Activated CD4-positive, alpha-beta memory T cell treated with anti-CD3 and anti-CD28 coated beads, Interleukin-2, amount 10 ng/mL, durations not matched to agents 7 days and 5 days (primary cell): ENCODE measurements at regions not wholly inside any gene's neighbourhood (a gene's known extent, or its start where the extent isn't known, plus 50 kb on each side); places are given as distances from the start of the nearest gene placed in this dataset.
"Not testable (repeated sequence)": the region's sequence is repeated elsewhere in the genome, so short reads cannot be mapped to it uniquely, and the experiment has no call there.

ENCODE experiments used
- CTCF ChIA-PET: fragments of 350-600 bp; sonication (Branson Sonifier 250); formaldehyde crosslinking; loops from one replicate; lab custom pipeline; 2021; ENCODE audit warnings: antibody characterized with exemption, inconsistent platforms; lab: Charles Lee
- POLR2A ChIA-PET: fragments of 350-600 bp; sonication (Branson Sonifier 250); formaldehyde crosslinking; loops from one replicate; lab custom pipeline; 2021; ENCODE audit warnings: antibody characterized with exemption; lab: Charles Lee
- DNase-seq: peaks from one replicate; pipeline ENCODE4 v3.0.0-alpha.2; 2020
- H3K27ac Mint-ChIP-seq: one replicate; pipeline ENCODE4 v1.8.0; 2021; ENCODE audit warnings: mild to moderate bottlenecking, mixed read lengths
- H3K27me3 Mint-ChIP-seq: one replicate; pipeline ENCODE4 v1.8.0; 2021; ENCODE audit warnings: mixed read lengths
- H3K36me3 Mint-ChIP-seq: one replicate; pipeline ENCODE4 v1.8.0; 2021; ENCODE audit warnings: low read depth, mixed read lengths
- H3K4me1 Mint-ChIP-seq: one replicate; pipeline ENCODE4 v1.8.0; 2021; ENCODE audit warnings: mixed read lengths
- H3K4me3 Mint-ChIP-seq: one replicate; pipeline ENCODE4 v1.8.0; 2021; ENCODE audit warnings: mild to moderate bottlenecking, mixed read lengths
- H3K9me3 Mint-ChIP-seq: one replicate; pipeline ENCODE4 v1.8.0; 2021; ENCODE audit warnings: mixed read lengths

DNA sequence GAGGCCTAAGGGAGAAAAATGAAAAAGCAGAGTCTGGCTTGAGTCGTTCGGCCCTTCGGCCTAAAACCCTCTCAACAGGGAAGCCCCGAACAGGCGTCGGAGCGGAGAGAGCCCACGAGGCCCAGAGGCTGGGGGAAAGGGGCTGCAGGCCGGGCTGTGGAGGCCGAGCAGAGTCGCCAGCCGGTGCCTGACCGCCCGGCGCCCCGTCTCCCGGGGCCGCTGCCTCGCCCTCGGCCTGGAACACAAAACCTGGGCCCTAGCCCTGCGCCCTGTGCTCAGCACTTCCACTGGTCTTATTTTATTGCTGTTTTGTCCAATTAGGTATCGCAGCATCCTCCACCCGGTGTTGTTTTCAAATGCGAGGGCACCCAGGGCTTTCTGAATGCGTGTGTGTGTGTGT lies 110.1 kb upstream of the FOXD4L5 start:
- POLR2A ChIA-PET, H3K4me3 Mint-ChIP-seq, H3K36me3 Mint-ChIP-seq, CTCF ChIA-PET, H3K27ac Mint-ChIP-seq, H3K4me1 Mint-ChIP-seq, H3K27me3 Mint-ChIP-seq, DNase-seq: not testable (repeated sequence)
- H3K9me3 Mint-ChIP-seq: peaks cover 12% of the 10 kb centered on the region

DNA sequence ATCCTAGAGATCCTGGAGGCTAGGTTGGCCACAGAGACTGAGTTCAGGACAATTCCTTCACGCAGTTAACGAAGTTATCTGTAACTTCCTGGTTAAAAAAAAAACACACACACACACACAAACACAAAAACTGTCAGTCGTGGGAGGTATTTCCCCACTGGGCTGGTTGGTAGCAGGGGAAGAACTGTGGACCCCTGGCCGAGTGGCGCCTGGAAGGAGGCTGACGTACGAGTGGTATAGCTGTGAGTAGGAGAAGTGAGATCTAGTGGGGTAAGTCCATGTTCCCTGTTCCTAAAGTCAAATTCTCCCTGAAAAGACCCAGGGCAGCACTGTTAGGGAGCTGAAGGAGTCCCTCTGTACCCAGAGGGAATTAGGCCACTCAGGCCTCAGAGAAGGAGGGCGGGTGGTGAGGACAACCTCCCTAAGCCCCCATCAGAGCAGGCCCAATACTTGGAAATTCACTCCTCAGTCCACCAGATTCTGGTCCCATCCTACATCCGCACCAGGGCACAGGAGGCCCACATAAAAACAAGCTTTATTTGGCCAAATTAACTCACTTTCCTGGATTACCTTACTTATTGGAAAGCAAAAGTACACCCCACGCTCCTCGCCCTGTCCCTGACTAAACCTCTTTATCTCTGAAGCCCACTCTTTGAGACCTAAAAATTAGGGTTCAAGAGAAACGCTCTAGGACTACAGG lies 108.3 kb upstream of the FOXD4L5 start:
- H3K9me3 Mint-ChIP-seq: peaks cover 11% of the 10 kb centered on the region
- POLR2A ChIA-PET, H3K4me3 Mint-ChIP-seq, CTCF ChIA-PET, H3K27me3 Mint-ChIP-seq, DNase-seq, H3K36me3 Mint-ChIP-seq, H3K4me1 Mint-ChIP-seq, H3K27ac Mint-ChIP-seq: not testable (repeated sequence)

DNA sequence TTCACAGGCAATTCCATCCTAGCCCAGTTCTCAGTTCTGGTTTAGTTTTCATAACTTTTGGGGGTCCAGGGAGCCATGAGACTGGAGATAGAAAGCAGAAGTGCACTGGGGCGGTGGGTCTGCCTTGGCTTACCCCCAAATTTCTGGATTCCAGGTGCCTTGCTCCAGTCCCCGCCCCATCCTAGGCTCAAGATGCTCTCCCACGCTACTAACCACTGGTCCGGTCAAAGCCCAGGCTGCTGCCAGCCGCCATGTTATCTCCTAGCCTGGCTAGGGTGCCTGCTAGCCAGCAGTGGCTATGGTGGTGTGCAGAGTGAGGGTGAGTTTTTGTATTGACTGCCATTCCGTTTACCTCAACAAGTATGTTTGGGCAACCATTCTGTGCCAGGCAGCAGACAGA lies 107.6 kb upstream of the FOXD4L5 start:
- H3K27ac Mint-ChIP-seq, H3K9me3 Mint-ChIP-seq, H3K27me3 Mint-ChIP-seq, H3K4me3 Mint-ChIP-seq, POLR2A ChIA-PET, H3K4me1 Mint-ChIP-seq, CTCF ChIA-PET, DNase-seq, H3K36me3 Mint-ChIP-seq: not testable (repeated sequence)

DNA sequence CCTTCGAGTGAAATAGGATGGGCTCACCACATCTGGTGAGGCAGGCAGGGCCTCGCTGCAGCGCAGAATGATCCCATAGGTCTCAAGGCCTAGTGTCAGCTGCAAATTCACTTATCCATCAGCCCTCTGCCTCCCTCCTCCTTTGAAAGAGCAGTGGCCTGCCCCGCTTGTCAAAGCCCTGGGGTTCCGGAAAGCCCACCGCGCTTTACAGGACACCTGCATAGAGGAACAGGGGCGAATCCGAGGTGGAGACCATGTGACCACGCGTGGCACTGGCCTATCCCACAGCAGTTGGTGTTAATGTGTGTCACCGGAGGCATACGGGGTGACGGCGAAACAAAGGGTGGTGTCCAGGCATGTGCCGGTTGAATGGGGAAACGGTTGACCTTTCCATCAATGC lies 104.7 kb upstream of the FOXD4L5 start:
- H3K4me3 Mint-ChIP-seq, CTCF ChIA-PET, H3K36me3 Mint-ChIP-seq, H3K27ac Mint-ChIP-seq, H3K27me3 Mint-ChIP-seq, POLR2A ChIA-PET, H3K4me1 Mint-ChIP-seq, DNase-seq: not testable (repeated sequence)
- peaks cover 11% of the 10 kb centered on the region for H3K9me3 Mint-ChIP-seq

DNA sequence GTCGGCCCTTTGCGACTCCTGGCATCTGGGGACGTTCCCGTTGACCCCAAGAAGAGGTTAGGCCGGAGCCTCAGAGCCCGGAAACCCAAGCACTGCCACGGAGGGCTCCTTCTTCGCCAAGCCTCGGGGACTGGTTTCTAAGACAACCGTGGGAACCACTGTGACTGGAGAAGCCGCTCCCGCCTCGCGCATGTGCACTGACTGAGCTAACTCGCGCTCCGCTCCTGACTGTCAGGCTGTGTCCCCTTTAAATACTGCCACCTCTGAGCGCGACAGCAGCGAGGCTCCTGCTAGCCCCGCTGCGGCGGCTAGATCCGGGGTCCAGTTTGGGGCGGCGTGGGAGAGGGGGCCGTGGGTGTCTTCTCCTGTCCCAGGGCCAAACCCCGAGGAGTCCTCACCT lies 104.2 kb upstream of the FOXD4L5 start:
- CTCF ChIA-PET, H3K4me1 Mint-ChIP-seq, H3K9me3 Mint-ChIP-seq, H3K36me3 Mint-ChIP-seq, POLR2A ChIA-PET, H3K27me3 Mint-ChIP-seq, H3K27ac Mint-ChIP-seq, DNase-seq, H3K4me3 Mint-ChIP-seq: not testable (repeated sequence)

DNA sequence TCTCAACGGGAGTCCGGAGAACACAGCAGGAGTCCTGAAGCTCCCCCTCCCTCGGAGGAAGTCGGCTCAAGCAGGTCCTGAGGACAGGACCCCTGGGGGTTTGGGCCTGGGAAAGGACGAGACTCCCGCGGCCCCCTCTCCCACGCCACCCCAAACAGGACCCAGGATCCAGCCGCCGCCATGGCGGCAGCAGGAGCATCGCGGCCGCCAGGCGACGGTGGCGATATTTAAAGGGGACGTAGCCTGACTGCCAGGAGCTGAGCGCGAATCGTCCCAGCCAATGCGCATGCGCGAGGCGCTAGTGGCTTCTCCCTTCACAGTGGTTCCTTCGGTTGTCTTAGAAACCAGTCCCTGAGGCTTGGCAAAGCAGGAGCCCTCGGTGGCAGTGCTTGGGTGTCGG lies 101.7 kb upstream of the FOXD4L5 start:
- H3K36me3 Mint-ChIP-seq, H3K27ac Mint-ChIP-seq, POLR2A ChIA-PET, H3K4me1 Mint-ChIP-seq, CTCF ChIA-PET, H3K27me3 Mint-ChIP-seq, H3K4me3 Mint-ChIP-seq: not testable (repeated sequence)
- peaks cover 12% of the 10 kb centered on the region for H3K9me3 Mint-ChIP-seq
- DNase-seq: peak; percentile 77

DNA sequence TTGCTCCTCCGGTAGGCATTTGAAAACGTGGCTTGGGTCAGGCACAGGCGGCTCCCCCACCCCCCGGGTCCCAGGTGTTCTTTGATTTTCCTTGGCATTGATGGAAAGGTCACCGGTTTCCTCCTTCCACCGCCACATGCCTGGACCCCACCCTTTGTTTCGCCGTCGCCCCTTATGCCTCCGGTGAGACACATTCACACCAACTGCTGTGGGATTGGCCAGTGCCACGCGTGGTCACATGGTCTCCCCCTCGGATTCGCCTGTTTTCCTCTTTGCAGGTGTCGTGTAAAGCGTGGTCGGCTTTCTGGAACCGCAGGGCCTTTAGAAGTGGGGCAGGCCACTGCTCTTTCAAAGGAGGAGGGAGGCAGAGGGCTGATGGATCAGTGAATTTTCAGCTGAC lies 101.2 kb upstream of the FOXD4L5 start:
- DNase-seq, H3K27ac Mint-ChIP-seq, H3K27me3 Mint-ChIP-seq, POLR2A ChIA-PET, H3K4me1 Mint-ChIP-seq, H3K36me3 Mint-ChIP-seq, CTCF ChIA-PET, H3K4me3 Mint-ChIP-seq: not testable (repeated sequence)
- peaks cover 12% of the 10 kb centered on the region for H3K9me3 Mint-ChIP-seq

DNA sequence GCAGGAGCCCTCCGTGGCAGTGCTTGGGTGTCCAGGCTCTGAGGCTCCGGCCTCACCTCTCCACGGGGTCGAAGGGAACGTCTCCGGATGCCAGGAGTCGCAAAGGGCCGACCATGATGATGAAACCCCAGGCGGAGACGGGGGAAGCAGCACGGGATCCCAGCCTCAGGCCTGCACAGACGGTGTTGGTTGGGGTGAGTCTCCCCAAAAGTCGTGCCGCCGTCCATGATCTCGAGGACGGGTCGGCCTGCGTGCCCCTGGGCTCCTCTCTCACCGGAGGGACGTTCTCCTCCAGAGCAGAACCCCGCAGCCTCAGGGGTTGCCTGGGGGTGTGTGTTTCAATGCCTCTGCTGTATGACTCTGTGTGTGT lies 100.6 kb upstream of the FOXD4L5 start:
- H3K9me3 Mint-ChIP-seq: peaks cover 12% of the 10 kb centered on the region
- H3K27ac Mint-ChIP-seq, POLR2A ChIA-PET: not testable (repeated sequence)

DNA sequence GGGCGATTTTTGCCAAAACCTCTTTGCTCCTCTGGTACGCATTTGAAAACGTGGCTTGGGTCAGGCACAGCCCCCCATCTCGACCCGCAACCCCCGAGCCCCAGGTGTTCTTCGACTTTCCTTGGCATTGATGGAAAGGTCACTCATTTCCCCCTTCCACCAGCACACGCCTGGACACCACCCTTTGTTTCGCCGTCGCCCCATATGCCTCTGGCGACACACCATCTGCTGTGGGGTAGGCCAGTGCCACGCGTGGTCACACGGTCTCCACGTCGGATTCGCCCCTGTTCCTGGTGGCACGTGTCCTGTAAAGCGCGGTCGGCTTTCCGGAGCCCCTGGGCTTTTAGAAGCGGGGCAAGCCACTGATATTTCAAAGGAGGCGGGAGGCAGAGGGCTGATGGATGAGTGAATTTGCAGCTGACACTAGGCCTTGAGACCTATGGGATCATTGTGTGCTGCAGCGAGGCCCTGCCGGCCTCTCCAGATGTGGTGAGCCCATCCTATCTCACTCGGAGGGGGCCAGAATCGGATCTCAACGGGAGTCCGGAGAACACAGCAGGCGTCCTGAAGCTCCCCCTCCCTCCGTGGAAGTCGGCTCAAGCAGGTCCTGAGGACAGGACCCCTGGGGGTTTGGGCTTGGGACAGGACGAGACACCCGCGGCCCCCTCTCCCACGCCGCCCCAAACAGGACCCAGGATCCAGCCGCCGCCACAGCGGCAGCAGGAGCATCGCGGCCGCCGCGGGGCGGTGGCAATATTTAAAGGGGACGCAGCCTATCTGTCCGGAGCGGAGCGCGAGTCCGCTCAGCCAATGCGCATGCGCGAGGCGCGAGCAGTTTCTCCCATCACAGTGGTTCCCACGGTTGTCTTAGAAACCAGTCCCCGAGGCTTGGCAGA lies 100.0 kb upstream of the FOXD4L5 start:
- H3K4me3 Mint-ChIP-seq, H3K4me1 Mint-ChIP-seq, H3K36me3 Mint-ChIP-seq, H3K27me3 Mint-ChIP-seq, H3K27ac Mint-ChIP-seq, CTCF ChIA-PET, DNase-seq, POLR2A ChIA-PET: not testable (repeated sequence)
- H3K9me3 Mint-ChIP-seq: peaks cover 12% of the 10 kb centered on the region

More for the DNA sequence above, 100.6 kb upstream of the FOXD4L5 start:
- H3K27me3 Mint-ChIP-seq, H3K4me1 Mint-ChIP-seq, DNase-seq, H3K4me3 Mint-ChIP-seq, H3K36me3 Mint-ChIP-seq, CTCF ChIA-PET: not testable (repeated sequence)

DNA sequence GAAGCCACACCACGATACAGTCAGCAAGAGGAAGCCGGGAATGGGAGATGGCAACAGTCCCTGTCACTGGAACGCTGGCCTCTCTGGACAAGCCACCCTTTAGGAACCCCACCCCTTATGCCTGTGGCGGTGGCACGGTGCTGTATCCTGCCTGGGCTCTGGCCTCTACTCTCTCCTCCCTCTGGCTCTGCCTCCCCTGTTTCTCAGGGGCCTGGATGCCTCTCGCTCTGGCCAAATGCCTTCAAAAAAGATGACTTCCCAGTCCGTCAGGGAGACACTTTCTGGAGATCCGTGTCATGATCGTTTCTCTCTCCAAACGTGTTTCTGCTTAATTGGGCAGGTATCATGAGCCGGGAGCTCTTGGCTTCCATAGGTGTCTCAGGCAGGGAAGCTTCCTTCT lies 99.1 kb upstream of the FOXD4L5 start:
- POLR2A ChIA-PET, CTCF ChIA-PET, H3K4me1 Mint-ChIP-seq, H3K4me3 Mint-ChIP-seq, H3K27ac Mint-ChIP-seq, H3K36me3 Mint-ChIP-seq, H3K27me3 Mint-ChIP-seq: not testable (repeated sequence)
- H3K9me3 Mint-ChIP-seq: peaks cover 12% of the 10 kb centered on the region
- peak; percentile 17 for DNase-seq

DNA sequence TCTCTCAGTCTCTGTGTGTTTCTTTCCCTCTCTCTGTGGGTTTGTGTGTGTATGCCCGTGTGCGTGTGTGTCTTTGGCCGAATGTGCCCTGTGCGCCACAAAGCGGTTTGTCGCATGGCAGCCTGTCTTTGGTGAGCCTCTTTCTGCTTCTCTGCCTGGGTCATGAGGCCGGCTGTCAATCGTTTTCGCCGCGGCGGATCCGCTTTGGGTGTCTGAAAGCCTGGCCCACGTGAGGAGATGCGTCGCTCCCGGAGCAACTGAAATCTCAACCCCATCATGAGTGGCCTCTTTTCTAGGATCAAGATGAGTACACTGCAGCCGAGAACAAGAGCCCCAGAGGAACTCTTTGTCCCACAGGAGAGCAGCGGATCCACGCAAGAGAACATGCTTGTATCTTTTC lies 98.6 kb upstream of the FOXD4L5 start:
- peaks cover 10% of the 10 kb centered on the region for H3K9me3 Mint-ChIP-seq
- H3K36me3 Mint-ChIP-seq, H3K27ac Mint-ChIP-seq, CTCF ChIA-PET, H3K4me1 Mint-ChIP-seq, H3K27me3 Mint-ChIP-seq, H3K4me3 Mint-ChIP-seq, POLR2A ChIA-PET, DNase-seq: not testable (repeated sequence)

DNA sequence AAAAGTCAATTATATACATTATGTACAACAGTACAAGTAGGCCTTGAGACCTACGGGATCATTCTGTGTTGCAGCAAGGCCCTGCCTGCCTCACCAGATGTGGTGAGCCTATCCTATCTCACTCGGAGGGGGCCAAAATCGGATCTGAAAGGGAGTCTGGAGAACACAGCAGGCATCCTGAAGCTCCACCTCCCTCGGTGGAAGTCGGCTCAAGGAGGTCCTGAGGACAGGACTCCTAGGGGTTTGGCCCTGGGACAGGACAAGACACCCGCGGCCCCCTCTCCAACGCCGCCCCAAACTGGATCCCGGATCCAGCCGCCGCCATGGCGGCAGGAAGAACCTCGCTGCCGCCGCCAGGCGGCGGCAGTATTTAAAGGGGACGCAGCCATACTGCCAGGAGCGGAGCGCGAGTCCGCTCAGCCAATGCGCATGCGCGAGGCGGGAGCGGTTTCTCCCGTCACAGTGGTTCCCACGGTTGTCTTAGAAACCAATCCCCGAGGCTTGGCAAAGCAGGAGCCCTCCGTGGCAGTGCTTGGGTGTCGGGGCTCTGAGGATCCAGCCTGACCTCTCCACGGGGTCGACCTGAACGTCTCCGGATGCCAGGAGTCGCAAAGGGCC lies 97.8 kb upstream of the FOXD4L5 start:
- CTCF ChIA-PET, H3K4me1 Mint-ChIP-seq, DNase-seq, POLR2A ChIA-PET, H3K9me3 Mint-ChIP-seq, H3K27ac Mint-ChIP-seq, H3K36me3 Mint-ChIP-seq, H3K4me3 Mint-ChIP-seq, H3K27me3 Mint-ChIP-seq: not testable (repeated sequence)
